ENCODE measurements at regions not wholly inside any gene's neighbourhood (a gene's known extent, or its start where the extent isn't known, plus 50 kb on each side); places are given as distances from the start of the nearest gene placed in this dataset.

GRCh38 chr1:235027076-235027861 is 101.4 kb downstream of the TOMM20 start:
- Histone ChIP-seq H3K36me3 (ENCODE audit: control insufficient read depth in 1 of 2, insufficient read depth in 2 of 2, low read length in 2 of 2) (no peaks in the 10 kb centered on the region), H3K27me3 (ENCODE audit: control insufficient read depth in 1 of 2, insufficient read depth in 2 of 2, low read length in 2 of 2) (no peaks in the 10 kb centered on the region), H3K9me3 (ENCODE audit: control insufficient read depth in 1 of 2, low read length in 2 of 2) (no peaks in the 10 kb centered on the region), H3K4me3 (ENCODE audit: low read depth in 1 of 2, low read length in 2 of 2) (no peak overlapping the region), H3K9ac (ENCODE audit: low read depth in 1 of 2, low read length in 2 of 2) (no peak overlapping the region), H3K4me1 (ENCODE audit: control insufficient read depth in 1 of 2, insufficient read depth in 2 of 2, low read length in 2 of 2) (no peaks in the 10 kb centered on the region), H3K27ac (ENCODE audit: low read depth, low read length) (no peak overlapping the region)

GRCh38 chr1:235025422-235025984 is 103.1 kb downstream of the TOMM20 start:
- Histone ChIP-seq H3K9me3 (ENCODE audit: control insufficient read depth in 1 of 2, low read length in 2 of 2) (no peaks in the 10 kb centered on the region), H3K4me1 (ENCODE audit: control insufficient read depth in 1 of 2, insufficient read depth in 2 of 2, low read length in 2 of 2) (no peaks in the 10 kb centered on the region), H3K27me3 (ENCODE audit: control insufficient read depth in 1 of 2, insufficient read depth in 2 of 2, low read length in 2 of 2) (no peaks in the 10 kb centered on the region), H3K36me3 (ENCODE audit: control insufficient read depth in 1 of 2, insufficient read depth in 2 of 2, low read length in 2 of 2) (no peaks in the 10 kb centered on the region), H3K9ac (ENCODE audit: low read depth in 1 of 2, low read length in 2 of 2) (no peak overlapping the region), H3K27ac (ENCODE audit: low read depth, low read length) (no peak overlapping the region), H3K4me3 (ENCODE audit: low read depth in 1 of 2, low read length in 2 of 2) (no peak overlapping the region)

- no peaks in the 10 kb centered on the region for H3K27me3 ChIP-seq (ENCODE audit: control insufficient read depth in 1 of 2, insufficient read depth in 2 of 2, low read length in 2 of 2)
- H3K4me1 ChIP-seq (ENCODE audit: control insufficient read depth in 1 of 2, insufficient read depth in 2 of 2, low read length in 2 of 2): no peaks in the 10 kb centered on the region
- H3K36me3 ChIP-seq (ENCODE audit: control insufficient read depth in 1 of 2, insufficient read depth in 2 of 2, low read length in 2 of 2): no peaks in the 10 kb centered on the region
- no peaks in the 10 kb centered on the region for H3K9me3 ChIP-seq (ENCODE audit: control insufficient read depth in 1 of 2, low read length in 2 of 2)
- H3K4me3 ChIP-seq (ENCODE audit: low read depth in 1 of 2, low read length in 2 of 2): no peak overlapping the region
- no peak overlapping the region for H3K9ac ChIP-seq (ENCODE audit: low read depth in 1 of 2, low read length in 2 of 2)
- no peak overlapping the region for H3K27ac ChIP-seq (ENCODE audit: low read depth, low read length)
Observed at GRCh38 chr1:235024711-235025421, 103.8 kb downstream of the TOMM20 start.

- Histone ChIP-seq H3K4me3 (ENCODE audit: low read depth in 1 of 2, low read length in 2 of 2) (no peak overlapping the region), H3K36me3 (ENCODE audit: control insufficient read depth in 1 of 2, insufficient read depth in 2 of 2, low read length in 2 of 2) (no peaks in the 10 kb centered on the region), H3K27me3 (ENCODE audit: control insufficient read depth in 1 of 2, insufficient read depth in 2 of 2, low read length in 2 of 2) (no peaks in the 10 kb centered on the region), H3K4me1 (ENCODE audit: control insufficient read depth in 1 of 2, insufficient read depth in 2 of 2, low read length in 2 of 2) (no peaks in the 10 kb centered on the region), H3K9me3 (ENCODE audit: control insufficient read depth in 1 of 2, low read length in 2 of 2) (no peaks in the 10 kb centered on the region), H3K27ac (ENCODE audit: low read depth, low read length) (no peak overlapping the region), H3K9ac (ENCODE audit: low read depth in 1 of 2, low read length in 2 of 2) (no peak overlapping the region)
Observed at GRCh38 chr1:235023711-235024439, 104.8 kb downstream of the TOMM20 start.

GRCh38 chr1:235022981-235023710 is 105.5 kb downstream of the TOMM20 start:
- H3K4me3 ChIP-seq (ENCODE audit: low read depth in 1 of 2, low read length in 2 of 2): no peak overlapping the region
- H3K27me3 ChIP-seq (ENCODE audit: control insufficient read depth in 1 of 2, insufficient read depth in 2 of 2, low read length in 2 of 2): no peaks in the 10 kb centered on the region
- H3K9me3 ChIP-seq (ENCODE audit: control insufficient read depth in 1 of 2, low read length in 2 of 2): no peaks in the 10 kb centered on the region
- no peaks in the 10 kb centered on the region for H3K4me1 ChIP-seq (ENCODE audit: control insufficient read depth in 1 of 2, insufficient read depth in 2 of 2, low read length in 2 of 2)
- H3K27ac ChIP-seq (ENCODE audit: low read depth, low read length): no peak overlapping the region
- no peak overlapping the region for H3K9ac ChIP-seq (ENCODE audit: low read depth in 1 of 2, low read length in 2 of 2)
- no peaks in the 10 kb centered on the region for H3K36me3 ChIP-seq (ENCODE audit: control insufficient read depth in 1 of 2, insufficient read depth in 2 of 2, low read length in 2 of 2)

- H3K27ac ChIP-seq (ENCODE audit: low read depth, low read length): no peak overlapping the region
- no peak overlapping the region for H3K9ac ChIP-seq (ENCODE audit: low read depth in 1 of 2, low read length in 2 of 2)
Observed at GRCh38 chr1:235022341-235022980, 106.2 kb downstream of the TOMM20 start.

GRCh38 chr1:235021815-235022214 is 106.8 kb downstream of the TOMM20 start:
- no peaks in the 10 kb centered on the region for H3K27me3 ChIP-seq (ENCODE audit: control insufficient read depth in 1 of 2, insufficient read depth in 2 of 2, low read length in 2 of 2)
- H3K4me1 ChIP-seq (ENCODE audit: control insufficient read depth in 1 of 2, insufficient read depth in 2 of 2, low read length in 2 of 2): no peaks in the 10 kb centered on the region
- no peaks in the 10 kb centered on the region for H3K36me3 ChIP-seq (ENCODE audit: control insufficient read depth in 1 of 2, insufficient read depth in 2 of 2, low read length in 2 of 2)
- H3K9ac ChIP-seq (ENCODE audit: low read depth in 1 of 2, low read length in 2 of 2): no peak overlapping the region
- no peaks in the 10 kb centered on the region for H3K9me3 ChIP-seq (ENCODE audit: control insufficient read depth in 1 of 2, low read length in 2 of 2)
- H3K27ac ChIP-seq (ENCODE audit: low read depth, low read length): no peak overlapping the region
- H3K4me3 ChIP-seq (ENCODE audit: low read depth in 1 of 2, low read length in 2 of 2): no peak overlapping the region

More at GRCh38 chr1:235022341-235022980, 106.2 kb downstream of the TOMM20 start:
- H3K9me3 ChIP-seq (ENCODE audit: control insufficient read depth in 1 of 2, low read length in 2 of 2): no peaks in the 10 kb centered on the region
- no peaks in the 10 kb centered on the region for H3K36me3 ChIP-seq (ENCODE audit: control insufficient read depth in 1 of 2, insufficient read depth in 2 of 2, low read length in 2 of 2)
- H3K27me3 ChIP-seq (ENCODE audit: control insufficient read depth in 1 of 2, insufficient read depth in 2 of 2, low read length in 2 of 2): no peaks in the 10 kb centered on the region
- no peak overlapping the region for H3K4me3 ChIP-seq (ENCODE audit: low read depth in 1 of 2, low read length in 2 of 2)
- H3K4me1 ChIP-seq (ENCODE audit: control insufficient read depth in 1 of 2, insufficient read depth in 2 of 2, low read length in 2 of 2): no peaks in the 10 kb centered on the region

GRCh38 chr1:235021321-235021720 is 107.3 kb downstream of the TOMM20 start:
- H3K27ac ChIP-seq (ENCODE audit: low read depth, low read length): no peak overlapping the region
- no peaks in the 10 kb centered on the region for H3K4me1 ChIP-seq (ENCODE audit: control insufficient read depth in 1 of 2, insufficient read depth in 2 of 2, low read length in 2 of 2)
- H3K36me3 ChIP-seq (ENCODE audit: control insufficient read depth in 1 of 2, insufficient read depth in 2 of 2, low read length in 2 of 2): no peaks in the 10 kb centered on the region
- H3K9ac ChIP-seq (ENCODE audit: low read depth in 1 of 2, low read length in 2 of 2): no peak overlapping the region
- H3K9me3 ChIP-seq (ENCODE audit: control insufficient read depth in 1 of 2, low read length in 2 of 2): no peaks in the 10 kb centered on the region
- no peak overlapping the region for H3K4me3 ChIP-seq (ENCODE audit: low read depth in 1 of 2, low read length in 2 of 2)
- no peaks in the 10 kb centered on the region for H3K27me3 ChIP-seq (ENCODE audit: control insufficient read depth in 1 of 2, insufficient read depth in 2 of 2, low read length in 2 of 2)

- Histone ChIP-seq H3K27ac (ENCODE audit: low read depth, low read length) (no peak overlapping the region), H3K27me3 (ENCODE audit: control insufficient read depth in 1 of 2, insufficient read depth in 2 of 2, low read length in 2 of 2) (no peaks in the 10 kb centered on the region), H3K9ac (ENCODE audit: low read depth in 1 of 2, low read length in 2 of 2) (no peak overlapping the region), H3K9me3 (ENCODE audit: control insufficient read depth in 1 of 2, low read length in 2 of 2) (no peaks in the 10 kb centered on the region), H3K4me1 (ENCODE audit: control insufficient read depth in 1 of 2, insufficient read depth in 2 of 2, low read length in 2 of 2) (no peaks in the 10 kb centered on the region), H3K4me3 (ENCODE audit: low read depth in 1 of 2, low read length in 2 of 2) (no peak overlapping the region), H3K36me3 (ENCODE audit: control insufficient read depth in 1 of 2, insufficient read depth in 2 of 2, low read length in 2 of 2) (no peaks in the 10 kb centered on the region)
Observed at GRCh38 chr1:235019961-235020360, 108.7 kb downstream of the TOMM20 start.

Data from duodenal mucosa (tissue), 2 donors.